Kidney (tissue), 13 donors: ENCODE measurements at regions not wholly inside any gene's neighbourhood (a gene's known extent, or its start where the extent isn't known, plus 50 kb on each side); places are given as distances from the start of the nearest gene placed in this dataset.

ENCODE experiments used
- DNase-seq, 5 donors: peaks; one replicate each; pipeline ENCODE4 v3.0.0-alpha.2; 2013 to 2020
- FAIRE-seq: peaks from 2 replicates; lab custom pipeline; 2012; peaks lifted over from hg19 to GRCh38; lab: Jason Lieb, UNC
- H3K27ac ChIP-seq, 2 donors: one replicate each; pipeline ENCODE4 v1.7.0; 2013; ENCODE audit warnings: low read depth in 2 of 2, low read length in 2 of 2, inconsistent platforms in 1 of 2
- H3K27me3 ChIP-seq: one replicate; pipeline ENCODE4 v1.7.1; 2013; ENCODE audit warnings: low read length, inconsistent platforms; ENCODE audit not compliant: control insufficient read depth, insufficient read depth
- H3K36me3 ChIP-seq, 3 donors: one replicate each; pipeline versions ENCODE4 v1.7.0 to v1.7.1; 2013; ENCODE audit warnings: low read length in 3 of 3, control low read depth in 1 of 3, inconsistent platforms in 1 of 3; ENCODE audit not compliant: insufficient read depth in 3 of 3, control insufficient read depth in 2 of 3
- H3K4me1 ChIP-seq, 3 donors: one replicate each; pipeline versions ENCODE4 v1.7.0 to v1.7.1; 2013; ENCODE audit warnings: low read length in 3 of 3, inconsistent platforms in 1 of 3, low read depth in 1 of 3; ENCODE audit not compliant: control insufficient read depth in 2 of 3, insufficient read depth in 2 of 3
- H3K4me3 ChIP-seq, 3 donors: one replicate each; pipeline versions ENCODE4 v1.7.0 to v1.8.1; 2013; ENCODE audit warnings: low read length in 3 of 3, control low read depth in 1 of 3, inconsistent platforms in 1 of 3
- H3K9ac ChIP-seq, 3 donors: one replicate each; pipeline versions ENCODE4 v1.7.0 to v1.7.1; 2013; ENCODE audit warnings: low read length in 3 of 3, control low read depth in 1 of 3, inconsistent platforms in 1 of 3
- H3K9me3 ChIP-seq, 3 donors: one replicate each; pipeline versions ENCODE4 v1.7.0 to v1.7.1; 2013; ENCODE audit warnings: low read length in 3 of 3, control low read depth in 1 of 3, inconsistent platforms in 1 of 3; ENCODE audit not compliant: control insufficient read depth in 2 of 3, insufficient read depth in 1 of 3
- CTCF ChIP-seq: IDR thresholded peaks from 3 replicates; pipeline ENCODE4 v1.5.1; 2012; ENCODE audit warnings: mild to moderate bottlenecking, moderate library complexity, borderline replicate concordance; ENCODE audit not compliant: insufficient read depth; ENCODE audit errors: extremely low read depth
- intact Hi-C: fragments of 100-400 bp; cut with DNase I; formaldehyde crosslinking; loops from one replicate; pipeline ENCODE4 v1.11.1; 2022
- donor health status: control.
- donor health status: control.
- donor health status: control.
- donor health status: control.
- donor health status: control.
- donor health status: DM: yes; HTN: yes; CAD: no.
- donor health status: Normal renal cell carcinoma (clear cell type).

- TF ChIP-seq CTCF, result no peak
- Histone ChIP-seq H3K27me3 (no peaks in the 10 kb centered on the region), H3K36me3 (no peaks in the 10 kb centered on the region), H3K4me3 (no peak overlapping the region), H3K4me1 (no peaks in the 10 kb centered on the region), H3K9me3 (peaks cover 0 to 2% (median 0%) of the 10 kb centered on the region in 3 donors), H3K27ac (no peak overlapping the region), H3K9ac (no peak overlapping the region)
- intact Hi-C loops, result no loop called here
- DNase-seq (no peak), FAIRE-seq (no peak)
Observed at GRCh38 chr1:242854466-242854865, 330.0 kb upstream of the PLD5 start.

- H3K27me3 ChIP-seq, result no peaks in the 10 kb centered on the region
- peaks cover 0 to 2% (median 0%) of the 10 kb centered on the region in 3 donors for H3K9me3 ChIP-seq
- intact Hi-C loops, result no loop called here
- no peaks in the 10 kb centered on the region for H3K36me3 ChIP-seq
- H3K9ac ChIP-seq, result no peak overlapping the region
- H3K4me3 ChIP-seq, result no peak overlapping the region
- FAIRE-seq (no peak), DNase-seq (peak in 2 of 5 donors; percentile 57 to 71)
- H3K27ac ChIP-seq, result no peak overlapping the region
- no peak for TF ChIP-seq CTCF
- H3K4me1 ChIP-seq, result no peaks in the 10 kb centered on the region
Observed at GRCh38 chr1:242847390-242847993, 323.0 kb upstream of the PLD5 start.

- Histone ChIP-seq H3K36me3 (no peaks in the 10 kb centered on the region), H3K27ac (no peak overlapping the region), H3K9ac (no peak overlapping the region), H3K27me3 (no peaks in the 10 kb centered on the region), H3K4me1 (no peaks in the 10 kb centered on the region), H3K4me3 (no peak overlapping the region), H3K9me3 (no peaks in the 10 kb centered on the region)
- no peak for DNase-seq
- no peak for TF ChIP-seq CTCF
- intact Hi-C loops, result no loop called here
- FAIRE-seq, result no peak
Observed at GRCh38 chr1:242842094-242842493, 317.6 kb upstream of the PLD5 start.

- no peaks in the 10 kb centered on the region for H3K27me3 ChIP-seq
- intact Hi-C loops, result no loop called here
- no peak overlapping the region for H3K4me3 ChIP-seq
- DNase-seq (peak in 1 of 5 donors; percentile 62), FAIRE-seq (no peak)
- no peaks in the 10 kb centered on the region for H3K4me1 ChIP-seq
- no peak overlapping the region for H3K27ac ChIP-seq
- no peaks in the 10 kb centered on the region for H3K36me3 ChIP-seq
- H3K9me3 ChIP-seq, result no peaks in the 10 kb centered on the region
- no peak for TF ChIP-seq CTCF
- no peak overlapping the region for H3K9ac ChIP-seq
Observed at GRCh38 chr1:242839101-242839500, 314.6 kb upstream of the PLD5 start.
